GM18520 (cell line): ENCODE measurements at regions not wholly inside any gene's neighbourhood (a gene's known extent, or its start where the extent isn't known, plus 50 kb on each side); places are given as distances from the start of the nearest gene placed in this dataset.

ENCODE experiments used
- ATAC-seq: cut with Tn5 transposase; IDR thresholded peaks from one replicate; pipeline ENCODE4 v1.9.1; 2021; ENCODE audit not compliant: unreplicated experiment

DNA sequence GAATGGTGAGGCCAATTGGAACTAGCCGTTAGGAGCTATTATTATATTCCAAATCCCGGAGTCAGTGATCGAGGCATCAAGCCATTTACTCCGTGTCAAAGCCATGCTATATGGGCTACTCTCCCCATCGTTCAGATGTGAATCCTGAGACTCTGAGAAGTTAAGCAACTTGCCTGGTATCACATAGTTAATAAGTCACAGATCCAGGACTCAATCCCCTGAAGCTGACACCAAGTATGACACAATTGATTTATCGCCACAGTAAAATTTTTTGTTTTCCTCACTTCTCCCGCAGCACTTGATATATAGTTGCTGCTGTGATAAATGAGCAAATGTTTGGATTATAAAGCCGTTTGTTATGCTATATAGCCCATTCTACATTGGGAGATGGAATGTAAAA lies 50.8 kb upstream of the TSHZ2 start:
- ATAC-seq = no peak

DNA sequence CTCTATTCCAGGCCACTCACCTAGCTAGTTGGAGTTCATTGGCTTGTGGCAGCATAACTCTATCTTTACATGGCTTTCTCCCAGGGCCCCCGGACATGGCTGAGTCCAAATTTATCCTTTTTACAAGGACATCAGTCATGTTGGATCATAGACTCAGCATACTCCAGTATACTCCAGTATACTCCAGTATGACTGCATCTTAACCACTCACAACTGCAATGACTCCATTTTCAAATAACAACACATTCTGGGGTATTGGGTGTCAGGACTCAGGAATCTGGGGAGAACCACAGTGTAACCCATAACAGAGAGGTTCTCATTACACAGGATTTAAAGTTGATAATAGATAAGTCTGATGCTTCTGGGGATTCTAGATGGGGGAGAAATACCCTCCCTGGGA lies 53.8 kb upstream of the TSHZ2 start:
- no peak for ATAC-seq

GRCh38 chr20:52915564-52915963 lies 56.6 kb upstream of the TSHZ2 start:
- ATAC-seq = no peak

- ATAC-seq = no peak
Observed at GRCh38 chr20:52914870-52915269, 57.3 kb upstream of the TSHZ2 start.

DNA sequence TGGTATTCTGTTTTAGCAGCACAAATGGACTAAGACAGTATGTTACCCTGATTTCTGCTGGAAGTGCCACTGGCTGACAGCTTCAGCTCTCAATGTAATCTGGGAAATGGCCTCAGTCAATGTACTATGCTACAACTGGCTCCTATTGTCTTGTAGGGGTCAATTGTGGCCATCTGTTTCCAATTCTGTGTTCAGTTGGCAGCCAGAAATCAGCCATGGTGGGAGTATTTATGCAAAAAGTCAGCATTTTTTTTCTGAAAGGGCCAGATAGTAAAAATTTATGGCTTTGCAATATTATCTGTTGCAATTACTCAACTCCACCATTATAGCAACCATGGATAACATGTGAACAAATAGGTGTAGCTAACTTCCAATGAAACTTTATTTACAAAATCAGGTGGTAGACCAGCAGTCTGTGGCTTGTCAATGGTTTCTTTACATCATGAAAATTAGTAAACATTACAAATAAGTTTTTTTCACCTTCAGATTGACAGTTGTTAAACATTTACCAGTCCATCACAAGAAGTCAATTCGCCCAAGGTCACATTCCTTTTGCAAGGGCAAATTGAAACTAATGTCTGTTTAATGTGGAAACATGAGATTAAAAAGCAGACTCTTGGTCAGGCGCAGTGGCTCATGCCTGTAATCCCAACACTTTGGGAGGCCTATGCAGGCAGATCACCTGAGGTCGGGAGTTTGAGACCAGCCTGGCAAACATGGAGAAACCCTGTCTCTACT lies 58.3 kb upstream of the TSHZ2 start:
- ATAC-seq = no peak

- no peak for ATAC-seq
Observed at GRCh38 chr20:52905241-52905994, 66.7 kb upstream of the TSHZ2 start.

DNA sequence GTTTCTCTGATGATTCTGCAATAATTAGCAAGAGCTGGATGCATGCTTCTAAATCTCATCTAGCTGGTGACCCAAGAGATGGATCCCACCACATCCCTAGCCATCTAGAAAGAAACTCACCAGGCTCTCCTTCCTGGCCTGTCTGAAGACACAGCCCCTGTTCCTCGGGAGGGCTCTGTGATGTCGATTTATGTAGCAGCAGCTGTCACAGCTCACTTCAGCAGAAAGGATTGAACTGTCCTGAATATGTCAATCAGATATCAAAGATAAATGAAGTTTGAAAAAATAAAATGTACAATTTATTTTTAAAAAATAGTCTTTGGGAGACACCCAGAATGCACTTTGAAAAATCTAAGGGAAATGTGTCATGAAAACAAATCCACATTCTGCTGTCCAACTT lies 67.3 kb upstream of the TSHZ2 start:
- ATAC-seq = no peak

DNA sequence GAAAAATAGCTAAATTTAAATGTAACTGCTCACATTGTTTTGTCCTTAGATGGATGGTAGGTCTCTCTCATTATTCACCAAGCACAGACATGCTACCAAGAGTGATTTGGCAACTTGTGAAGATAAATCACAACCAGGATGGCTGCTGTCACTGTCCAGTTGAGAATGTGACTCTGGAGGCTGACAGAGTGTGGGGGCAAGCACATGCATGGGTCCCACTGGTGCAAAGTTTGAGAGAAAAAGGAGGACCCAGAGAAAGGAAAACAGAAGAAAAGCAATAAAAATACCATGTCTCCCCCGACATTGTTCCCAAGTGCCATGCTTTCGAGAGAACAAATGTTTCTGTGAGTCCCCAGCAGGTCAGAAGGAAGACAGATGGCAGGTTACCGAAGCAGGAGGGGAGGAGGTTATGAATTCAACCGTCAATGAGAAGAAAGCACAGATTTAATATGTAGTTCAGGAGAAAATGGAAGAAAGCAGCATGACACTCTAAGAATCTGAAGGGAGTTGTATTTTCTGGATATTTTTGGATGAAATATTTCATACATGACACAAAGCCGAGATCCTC lies 73.0 kb upstream of the TSHZ2 start:
- ATAC-seq = no peak

GRCh38 chr20:52896348-52896747 lies 75.8 kb upstream of the TSHZ2 start:
- no peak for ATAC-seq

DNA sequence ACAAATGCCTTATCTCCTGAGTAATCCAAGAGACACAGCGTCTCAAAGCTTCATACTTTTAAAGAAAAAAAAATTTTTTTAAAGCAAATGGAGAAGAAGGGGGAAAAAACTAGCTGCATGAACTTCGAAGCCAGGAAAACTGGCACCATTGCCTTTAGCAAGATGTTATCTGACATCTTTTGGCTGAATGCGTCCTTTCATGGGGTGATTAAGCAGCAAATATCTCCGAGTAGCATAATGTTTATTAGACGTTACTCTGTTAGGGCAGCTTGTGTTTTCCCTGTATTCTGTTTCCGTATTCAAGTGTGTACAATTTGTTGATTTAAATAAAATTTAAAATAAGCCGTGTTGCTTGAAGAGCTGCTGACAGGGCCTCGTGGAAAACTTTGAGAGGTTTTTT lies 76.5 kb upstream of the TSHZ2 start:
- ATAC-seq = no peak

GRCh38 chr20:52895235-52895634 lies 76.9 kb upstream of the TSHZ2 start:
- ATAC-seq = no peak

DNA sequence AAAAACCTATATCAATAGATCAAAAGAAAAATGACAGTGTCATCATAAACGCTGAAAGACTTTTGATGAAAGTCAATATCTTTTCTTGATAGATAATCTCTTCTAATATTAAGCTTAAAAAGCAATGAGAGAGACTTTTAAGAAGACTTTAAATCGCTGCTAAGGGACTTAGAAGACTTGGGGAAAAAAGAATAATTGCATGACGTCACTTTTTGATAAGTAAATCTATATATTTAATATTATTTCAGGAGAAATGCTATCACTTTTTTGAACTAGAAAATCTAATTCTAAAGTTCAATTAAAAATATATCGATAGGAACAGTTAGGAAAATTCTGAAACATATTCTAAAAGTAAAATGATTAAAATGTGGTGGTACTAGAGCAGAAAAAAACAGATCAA lies 78.7 kb upstream of the TSHZ2 start:
- ATAC-seq = no peak

DNA sequence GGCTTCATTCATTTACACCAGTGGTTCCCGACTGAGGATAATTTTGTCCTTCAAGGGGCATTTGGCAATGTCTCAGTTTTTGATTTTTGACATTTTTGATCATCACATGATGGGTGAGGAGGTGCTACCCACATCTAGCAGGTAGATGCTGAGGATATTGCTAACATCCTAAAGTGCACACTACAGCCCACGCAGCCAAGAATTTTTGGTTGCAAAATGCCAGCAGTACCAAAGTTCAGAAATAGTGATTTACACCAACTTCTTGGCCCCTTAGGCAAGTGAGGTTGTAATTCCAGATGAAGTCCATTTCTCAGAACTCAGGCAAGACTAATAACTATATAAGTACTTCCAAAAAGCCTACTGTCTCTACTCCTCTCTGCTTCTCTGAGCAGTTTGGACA lies 80.1 kb upstream of the TSHZ2 start:
- ATAC-seq = no peak

GRCh38 chr20:52890130-52890529 lies 82.0 kb upstream of the TSHZ2 start:
- ATAC-seq = no peak

GRCh38 chr20:52889225-52889624 lies 82.9 kb upstream of the TSHZ2 start:
- no peak for ATAC-seq

- no peak for ATAC-seq
Observed at GRCh38 chr20:52888096-52888495, 84.1 kb upstream of the TSHZ2 start.

DNA sequence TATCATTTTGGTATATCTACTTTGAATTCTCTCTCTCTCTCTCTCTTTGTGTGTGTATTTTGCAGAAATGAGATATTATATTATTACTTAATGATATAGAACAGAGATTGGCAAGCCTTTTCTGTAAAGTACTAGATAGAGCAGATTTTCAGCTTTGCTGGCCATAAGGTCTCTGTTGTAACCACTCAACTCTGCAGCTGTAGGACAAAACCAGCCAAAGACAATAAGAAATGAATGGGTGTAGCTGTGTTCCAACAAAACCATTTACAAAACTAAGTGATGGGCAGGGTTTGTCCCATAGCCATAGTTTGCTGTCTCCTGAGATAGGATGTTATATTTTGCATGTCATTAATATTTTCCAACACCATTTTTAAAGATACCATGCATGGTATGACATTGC lies 91.2 kb upstream of the TSHZ2 start:
- no peak for ATAC-seq

DNA sequence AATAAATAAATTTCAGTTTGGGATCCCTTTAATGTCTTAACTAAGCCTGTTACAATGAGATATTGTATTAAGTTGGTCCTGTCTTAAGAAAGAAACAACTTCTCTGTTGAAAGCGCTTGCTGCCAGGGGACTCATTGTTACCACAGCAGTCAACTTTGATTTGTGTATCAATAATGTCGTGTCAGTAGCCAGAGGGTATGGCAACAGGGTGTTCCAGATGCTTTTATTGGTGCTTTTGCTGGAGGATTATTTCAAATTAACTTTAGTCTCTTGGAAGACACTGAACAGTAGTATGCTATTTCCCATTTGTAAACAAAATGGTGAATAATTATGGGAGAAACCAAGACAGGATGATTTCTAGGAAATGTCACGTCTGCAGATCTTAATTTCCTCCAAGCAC lies 91.9 kb upstream of the TSHZ2 start:
- no peak for ATAC-seq

GRCh38 chr20:52874241-52874640 lies 97.9 kb upstream of the TSHZ2 start:
- ATAC-seq = no peak

DNA sequence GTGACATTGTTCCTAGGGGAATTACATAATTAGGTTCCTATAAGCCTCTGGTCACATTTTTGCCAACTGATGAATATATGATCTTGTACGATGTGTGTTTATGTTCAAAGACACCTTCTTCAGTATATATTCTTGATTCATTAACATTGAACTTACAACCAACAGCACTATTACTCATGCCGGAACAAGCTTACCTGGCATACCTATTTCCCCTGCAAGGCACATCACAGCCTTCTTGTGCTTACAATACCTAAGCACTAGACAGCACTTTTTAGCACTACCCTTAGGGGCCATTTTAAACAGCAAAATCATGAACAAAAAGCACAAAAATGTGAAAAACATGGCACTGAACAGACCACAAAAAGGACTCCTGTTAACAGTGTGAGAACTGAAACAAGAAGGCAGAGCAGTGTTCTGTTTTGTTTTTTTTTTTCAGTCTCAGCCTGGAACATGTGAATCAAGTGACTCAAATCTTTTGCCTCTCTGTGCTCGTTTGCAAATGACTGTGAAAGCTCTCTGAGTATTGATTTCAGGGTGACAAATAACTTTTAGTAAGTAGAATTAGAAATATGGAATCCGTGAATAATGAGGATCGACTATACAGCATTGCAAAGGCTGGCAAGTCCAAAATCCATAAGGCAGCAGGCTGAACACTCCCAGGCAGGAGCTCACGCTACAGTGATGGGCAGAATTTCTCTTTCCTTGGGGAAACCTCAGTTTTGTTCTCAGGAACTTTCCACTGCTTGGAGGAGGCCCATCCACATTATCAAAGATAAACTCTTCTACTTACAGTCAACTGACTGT lies 102.3 kb upstream of the TSHZ2 start:
- ATAC-seq = no peak

DNA sequence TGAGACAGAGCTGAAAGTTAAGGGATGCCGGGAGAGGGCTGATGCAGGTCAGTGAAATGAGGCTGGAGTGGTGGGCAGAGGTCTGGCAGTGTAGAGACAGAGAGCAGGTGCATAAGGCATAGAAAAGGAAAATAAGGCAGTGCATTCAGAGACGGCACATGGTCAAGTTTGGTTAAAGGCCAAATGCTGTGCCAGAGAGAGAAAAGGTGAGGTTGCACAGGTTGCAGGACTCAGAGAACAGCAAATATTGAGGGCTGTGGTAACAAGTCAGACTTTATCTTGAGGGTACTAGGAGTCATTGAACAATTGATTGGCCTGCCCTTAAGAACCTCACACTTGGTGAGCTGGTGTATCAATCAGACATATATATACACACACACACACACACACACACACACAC lies 102.9 kb upstream of the TSHZ2 start:
- ATAC-seq = no peak

- ATAC-seq = no peak
Observed at GRCh38 chr20:52867305-52867704, 104.9 kb upstream of the TSHZ2 start.
